HUDEP-2 (cell line): ENCODE measurements at regions not wholly inside any gene's neighbourhood (a gene's known extent, or its start where the extent isn't known, plus 50 kb on each side); places are given as distances from the start of the nearest gene placed in this dataset.

ENCODE experiments used
- DNase-seq, 76 experiments: peaks; one replicate each; lab custom pipeline; 2025; ENCODE audit not compliant: unreplicated experiment in 76 of 76; lab: John Stamatoyannopoulos, UW

DNA sequence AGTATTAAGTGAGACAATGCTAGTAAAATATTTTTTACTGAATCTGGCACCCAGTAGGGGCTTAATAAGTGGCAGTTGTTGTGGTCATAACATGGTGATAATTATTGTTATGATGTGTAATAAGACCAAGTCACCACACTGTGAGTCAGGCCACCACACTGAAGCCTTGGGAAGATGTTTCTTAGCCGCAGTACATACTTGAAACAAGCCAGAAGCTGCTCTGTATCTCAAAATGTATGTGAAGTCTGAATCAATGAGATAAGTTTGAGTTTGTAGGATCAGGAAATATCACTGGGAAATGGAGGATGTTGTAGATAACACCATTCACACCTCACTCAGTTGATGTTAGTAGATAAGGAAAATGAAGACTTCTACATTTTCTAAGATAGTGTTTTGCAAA, 51.3 kb upstream of the PTPN3 start:
- DNase-seq: no peak

DNA sequence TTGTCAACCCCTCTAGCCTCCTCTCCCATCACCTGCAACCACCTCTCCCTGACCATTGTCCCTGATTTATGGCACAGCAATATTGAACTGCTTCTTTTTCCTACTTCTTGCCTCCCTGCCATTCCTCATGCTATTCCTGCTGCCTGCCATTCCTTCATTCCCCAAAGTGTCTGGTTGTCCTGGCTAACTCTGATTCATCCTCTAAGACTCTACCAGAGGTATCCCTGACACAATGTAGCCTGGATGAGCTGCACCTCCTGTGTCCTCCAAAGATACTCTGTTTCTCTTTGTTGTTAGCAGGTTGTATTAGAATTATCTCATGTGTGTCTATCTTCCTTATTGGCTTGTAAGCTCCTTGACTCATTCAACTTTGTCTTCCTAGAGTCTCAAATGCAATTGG, 53.5 kb upstream of the PTPN3 start:
- DNase-seq: no peak

DNA sequence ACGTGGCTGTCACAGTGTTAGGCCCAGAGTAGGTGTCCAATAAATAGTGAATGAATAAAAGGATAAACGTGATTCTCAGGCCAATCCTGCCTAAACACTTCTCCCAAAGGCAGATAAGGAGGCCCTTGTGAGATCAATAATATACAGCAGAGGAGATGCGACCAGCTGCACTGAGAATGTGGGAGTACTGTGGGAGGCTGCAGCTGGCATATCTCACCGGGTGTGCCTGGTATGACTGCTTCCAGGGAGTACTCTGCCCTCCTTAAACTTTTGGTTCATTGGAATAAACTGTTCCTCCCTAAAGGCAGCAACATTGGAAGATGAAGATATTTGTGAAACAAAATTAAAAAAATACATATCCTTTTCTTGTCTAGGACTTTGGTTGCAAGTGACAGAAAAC, 57.1 kb upstream of the PTPN3 start:
- no peak for DNase-seq

DNA sequence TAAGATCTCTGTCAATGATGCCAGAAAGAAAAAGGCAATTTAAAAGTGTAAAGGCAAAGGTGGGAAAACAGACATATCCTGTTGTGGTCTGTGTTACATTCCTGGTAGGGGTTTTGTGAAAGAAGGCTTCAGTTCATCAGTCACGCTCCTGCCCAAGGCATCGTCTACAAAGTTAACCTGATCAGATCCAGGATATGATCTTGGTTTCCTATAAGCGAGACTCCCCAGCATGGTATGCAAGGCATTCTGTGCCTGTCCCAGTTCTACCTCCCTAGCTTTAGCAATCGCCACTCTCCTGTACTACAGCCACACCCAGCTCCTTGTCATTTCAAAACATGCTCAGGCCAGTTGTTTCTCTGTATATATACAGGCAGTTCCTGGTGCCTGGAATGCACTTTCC, 58.0 kb upstream of the PTPN3 start:
- DNase-seq: no peak

DNA sequence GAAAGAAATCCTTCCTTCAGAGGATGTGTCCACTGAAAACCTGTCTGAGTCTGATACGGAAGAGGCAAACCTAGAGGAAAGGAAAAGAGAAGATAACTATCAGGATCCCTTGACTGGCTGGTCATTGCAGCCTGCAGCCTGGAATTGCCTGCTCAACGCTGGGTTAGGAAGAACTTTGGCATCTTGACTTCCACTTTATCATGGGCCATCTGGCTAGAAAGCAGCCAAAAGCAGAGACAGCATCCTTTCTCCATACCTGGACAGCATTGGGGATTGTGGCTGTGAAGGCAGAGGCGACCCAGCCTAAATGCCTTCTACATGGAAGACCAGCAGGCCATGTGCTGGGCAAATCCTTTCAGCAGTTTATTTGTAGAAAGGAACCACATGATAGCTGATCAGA, 58.7 kb upstream of the PTPN3 start:
- no peak for DNase-seq

DNA sequence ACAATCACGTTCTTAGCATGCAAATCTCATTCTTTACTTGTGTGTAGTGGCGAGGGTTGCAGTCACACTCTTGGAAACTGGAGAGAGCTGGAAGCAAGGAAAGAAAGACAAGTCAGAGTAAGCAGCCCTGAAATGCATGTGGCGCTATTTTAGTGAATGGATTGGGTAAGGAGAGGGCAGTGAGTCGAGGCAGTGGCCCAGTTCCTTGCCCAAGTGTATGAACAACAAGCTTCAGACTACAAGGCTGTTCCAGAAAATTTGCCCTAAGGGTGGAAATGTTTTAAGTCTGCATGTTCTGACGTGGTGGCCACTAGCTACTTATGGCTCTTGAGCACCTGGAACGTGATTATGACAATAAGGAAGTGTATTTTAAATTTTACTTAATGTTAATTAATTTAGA, 59.4 kb upstream of the PTPN3 start:
- DNase-seq: no peak

DNA sequence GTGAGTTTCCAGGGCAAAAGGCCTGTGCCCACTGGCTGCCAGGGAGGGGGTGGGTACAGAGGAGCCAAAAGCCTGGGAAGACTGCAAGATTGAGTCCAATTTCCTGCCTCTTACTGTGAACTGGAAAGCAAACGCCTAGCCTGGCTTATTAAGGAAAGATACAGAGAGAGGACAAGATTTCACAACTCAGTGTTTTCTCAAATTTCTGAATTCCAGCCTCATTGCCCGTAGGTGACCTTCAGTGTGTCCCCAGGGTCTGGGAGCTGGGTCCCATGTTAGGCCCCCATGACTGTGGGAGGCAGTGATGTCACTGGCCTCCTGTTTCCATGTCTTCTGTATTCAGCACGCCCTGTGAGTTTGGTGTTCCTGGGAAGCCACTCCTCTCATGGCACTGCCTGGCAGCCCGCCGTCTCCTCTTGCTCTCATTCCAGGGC, 60.6 kb upstream of the PTPN3 start:
- DNase-seq: no peak

DNA sequence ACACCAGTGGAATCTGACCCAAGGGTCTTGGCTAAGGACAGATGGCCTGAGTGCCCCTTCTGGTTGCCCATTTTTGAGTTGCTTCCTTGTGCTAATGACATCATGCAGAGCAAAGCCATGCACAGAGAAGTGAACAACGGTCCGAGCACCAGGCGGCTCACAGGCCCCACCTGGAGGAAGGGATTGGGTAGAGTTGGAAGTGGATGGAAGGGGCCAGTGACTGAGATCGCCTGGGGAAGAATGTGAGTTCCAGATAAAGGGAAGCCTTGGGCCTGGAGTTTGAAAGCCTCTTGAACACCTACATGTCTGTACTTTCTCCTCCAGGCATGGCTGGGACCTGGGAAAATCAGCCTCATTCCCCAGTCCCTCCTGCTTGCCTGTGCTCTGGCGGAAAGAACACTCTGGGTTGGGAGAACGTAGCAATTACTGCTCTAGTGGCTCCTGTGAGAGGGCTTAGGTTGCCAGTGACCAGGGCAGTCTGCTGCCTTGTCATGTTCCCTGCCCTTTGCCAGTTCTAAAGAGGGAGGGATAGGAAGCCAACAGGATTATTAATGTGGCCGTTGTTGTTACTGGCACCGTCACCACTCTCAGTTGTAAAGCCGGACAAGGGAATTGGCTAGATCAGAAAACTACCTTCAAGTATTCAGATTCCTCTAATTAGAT, 62.5 kb upstream of the PTPN3 start:
- DNase-seq: no peak

DNA sequence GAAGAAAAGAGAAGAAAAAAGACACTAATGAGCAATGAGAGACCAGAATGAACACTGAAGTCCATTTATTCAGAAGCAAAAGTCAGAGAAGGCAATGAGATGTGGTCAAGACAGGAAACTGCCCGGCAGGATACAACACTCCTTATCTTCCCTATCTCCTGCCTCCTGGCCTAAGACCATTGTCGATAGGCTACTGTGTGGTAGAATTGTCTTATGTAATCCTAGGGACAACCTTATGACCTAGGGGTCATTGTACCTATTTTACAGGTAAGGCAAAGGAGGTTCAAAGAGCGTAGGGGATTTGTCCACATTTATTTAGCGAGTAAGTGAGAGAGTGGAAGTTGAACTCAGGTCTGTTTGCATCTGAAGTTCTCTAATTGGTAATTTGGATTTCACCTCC, 63.0 kb upstream of the PTPN3 start:
- DNase-seq: no peak

DNA sequence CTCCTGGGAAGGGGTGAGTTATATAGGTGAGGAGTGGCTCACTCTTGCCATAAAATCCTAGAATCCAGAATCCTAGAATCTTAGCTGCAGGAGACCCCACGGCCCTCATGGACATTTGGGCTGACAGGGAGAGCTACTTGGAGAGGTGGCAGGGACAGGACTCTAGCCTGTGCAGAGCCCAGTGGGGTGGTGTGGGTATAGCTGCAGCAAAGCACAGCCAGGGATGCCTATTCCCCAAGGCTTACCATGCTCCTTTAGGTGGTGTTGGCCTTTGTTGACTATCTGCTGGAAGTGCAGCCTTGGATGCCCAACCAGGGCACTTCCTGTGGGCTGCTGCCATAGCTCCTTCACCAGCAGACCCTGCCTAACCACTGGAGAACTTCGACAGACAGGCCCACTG, 70.0 kb upstream of the PTPN3 start:
- DNase-seq: no peak

DNA sequence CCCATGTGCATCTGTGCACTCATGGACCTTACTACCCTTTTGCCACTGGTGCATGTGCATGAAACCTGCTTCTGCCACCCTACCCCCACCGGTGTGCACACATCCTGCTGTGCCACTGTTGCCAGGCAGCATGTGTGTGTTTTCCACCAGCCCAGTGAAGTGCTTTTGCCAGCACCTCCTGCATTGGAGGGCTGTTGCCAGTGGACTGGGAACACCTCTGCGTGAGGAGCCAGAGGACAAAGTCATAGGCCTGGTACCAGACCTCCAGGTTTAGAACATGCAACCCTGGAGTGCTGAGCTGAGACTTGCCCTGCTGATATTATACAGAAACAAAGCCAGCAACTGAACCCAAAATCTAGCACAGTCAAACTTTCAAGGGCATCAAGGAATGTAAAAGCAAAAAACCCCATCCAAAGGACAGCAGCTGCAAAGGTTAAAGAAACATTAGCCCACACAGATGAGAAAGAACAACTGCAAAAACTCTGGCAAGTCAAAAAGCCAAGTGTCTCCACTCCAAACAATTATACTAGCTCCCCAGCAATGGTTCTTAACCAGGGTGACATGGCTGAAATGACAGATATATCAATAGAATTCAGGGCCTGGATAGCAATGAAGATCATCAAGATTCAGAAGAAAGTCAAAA, 70.6 kb upstream of the PTPN3 start:
- DNase-seq: no peak

DNA sequence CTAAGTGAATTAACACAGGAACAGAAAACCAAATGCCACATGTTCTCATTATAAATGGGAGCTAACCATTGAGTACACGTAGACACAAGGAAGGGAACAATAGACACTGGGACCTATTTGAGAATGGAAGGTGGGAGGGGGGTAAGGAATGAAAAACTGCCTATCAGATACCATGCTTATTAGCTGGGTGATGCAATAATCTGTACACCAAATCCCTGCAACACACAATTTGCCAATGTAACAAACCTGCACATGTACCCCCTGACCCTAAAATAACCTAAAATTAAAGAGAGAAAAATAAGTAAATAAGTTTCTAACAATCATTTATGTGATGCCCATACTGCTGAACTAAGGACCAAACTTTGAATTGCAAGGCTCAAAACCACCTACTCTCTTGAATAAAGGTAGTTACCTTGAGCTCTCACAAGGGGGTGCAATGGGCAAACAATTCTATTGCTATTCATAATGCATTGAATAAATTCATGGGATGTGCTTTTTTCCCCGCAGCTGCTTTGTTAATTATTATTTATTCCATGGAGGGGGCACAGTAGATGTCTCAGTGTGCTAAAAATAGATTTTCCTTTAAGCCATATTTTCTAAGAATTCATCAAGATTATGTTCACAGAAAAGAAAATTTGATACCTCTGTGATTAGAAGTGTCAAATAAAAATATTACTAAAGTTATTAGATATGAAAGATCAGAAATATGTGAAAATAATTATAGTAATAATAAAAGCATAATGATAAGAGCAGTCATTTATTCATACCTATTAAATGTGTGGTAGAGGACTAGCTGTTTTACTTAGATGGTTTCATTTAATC, 76.2 kb upstream of the PTPN3 start:
- peak in 17 of 76 experiments; percentile 1 to 53 (median 10) for DNase-seq

DNA sequence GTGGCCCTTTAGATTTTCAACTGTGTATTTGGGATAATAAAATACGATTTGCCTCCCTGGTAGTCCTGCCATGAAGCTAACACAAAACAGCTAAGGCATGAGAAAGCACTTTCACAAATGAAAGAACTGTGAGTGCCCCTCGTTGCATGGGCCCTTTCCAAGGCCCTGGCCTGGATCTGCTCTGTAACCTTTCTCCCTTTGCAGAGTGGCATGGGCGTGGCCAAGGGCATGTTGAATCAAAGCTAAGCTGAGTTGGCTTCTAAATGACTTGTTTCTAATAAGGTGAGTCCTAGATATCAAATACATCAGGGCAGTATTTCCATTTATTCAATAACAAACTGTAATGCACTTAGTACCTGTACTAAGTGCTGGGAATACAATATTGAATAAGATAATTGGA, 78.7 kb upstream of the PTPN3 start:
- no peak for DNase-seq

DNA sequence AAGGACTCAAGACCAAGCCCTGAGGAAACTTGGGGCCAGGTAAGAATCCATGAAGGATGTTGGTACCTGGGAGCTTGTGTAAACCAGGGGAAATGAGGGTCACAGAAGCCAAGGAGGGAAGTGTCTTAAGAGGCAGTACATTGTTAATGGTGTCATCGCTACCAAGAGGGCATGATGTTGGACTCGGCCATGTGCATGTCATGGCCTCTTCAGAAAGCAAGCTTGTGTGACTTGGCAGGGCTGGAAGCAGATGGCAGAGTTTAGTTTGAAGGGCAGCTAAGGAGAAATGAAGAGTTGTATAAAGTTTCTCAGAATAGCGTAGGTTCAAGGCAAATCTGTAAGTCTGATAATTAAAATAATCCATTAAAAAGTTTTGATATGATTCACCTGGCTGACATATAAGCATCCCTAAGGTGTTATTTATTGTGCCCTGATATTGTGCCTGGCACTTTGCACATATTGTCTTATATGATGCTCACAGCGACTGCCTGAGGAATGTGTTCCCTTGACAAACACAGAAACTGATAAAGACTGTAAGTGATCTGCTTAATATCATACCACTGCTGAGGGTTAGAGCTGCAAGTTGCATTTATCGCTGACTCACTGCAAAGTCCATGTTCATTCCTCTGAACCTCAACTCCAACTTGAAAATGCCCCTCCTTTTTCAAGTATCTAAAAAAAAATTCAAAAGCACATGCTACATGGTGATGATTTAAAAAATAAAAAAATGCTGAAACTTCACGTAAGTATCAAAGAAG, 81.3 kb upstream of the PTPN3 start:
- no peak for DNase-seq

DNA sequence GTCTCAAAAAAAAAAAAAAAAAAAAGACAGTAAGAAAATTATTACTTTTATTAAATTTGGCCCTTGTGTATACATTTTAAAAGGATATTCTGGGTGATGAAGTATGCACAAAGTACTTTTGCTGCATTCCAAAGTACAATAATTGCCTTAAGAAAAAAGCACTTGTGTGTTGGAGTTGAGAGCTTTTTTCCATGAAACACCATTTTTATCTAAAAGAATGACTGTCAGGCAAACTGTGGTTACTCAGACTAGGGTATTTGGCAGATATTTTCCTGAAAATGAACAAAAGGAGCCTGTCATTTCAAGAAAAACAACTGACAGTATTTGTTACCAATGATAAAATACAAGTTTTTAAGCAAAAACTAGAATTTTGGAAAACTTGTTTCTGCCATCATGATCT, 84.3 kb upstream of the PTPN3 start:
- DNase-seq: no peak

DNA sequence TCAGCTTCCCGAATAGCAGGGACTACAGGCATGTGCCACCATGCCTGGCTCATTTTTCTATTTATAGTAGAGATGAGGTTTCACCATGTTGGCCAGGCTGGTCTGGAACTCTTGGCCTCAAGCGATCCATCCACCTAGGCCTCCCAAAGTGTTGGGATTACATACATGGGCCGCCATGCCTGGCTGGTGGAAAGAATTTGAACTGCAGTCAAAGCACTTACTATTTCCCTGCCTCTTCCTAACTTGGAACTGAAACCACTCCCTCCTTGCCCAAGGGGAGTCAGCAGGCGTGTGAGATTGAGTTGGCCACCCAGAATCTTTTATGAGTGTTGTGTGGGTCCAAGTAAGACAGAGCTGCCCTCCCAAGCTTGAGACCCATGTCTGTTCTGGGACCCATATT, 86.1 kb upstream of the PTPN3 start:
- DNase-seq: no peak

DNA sequence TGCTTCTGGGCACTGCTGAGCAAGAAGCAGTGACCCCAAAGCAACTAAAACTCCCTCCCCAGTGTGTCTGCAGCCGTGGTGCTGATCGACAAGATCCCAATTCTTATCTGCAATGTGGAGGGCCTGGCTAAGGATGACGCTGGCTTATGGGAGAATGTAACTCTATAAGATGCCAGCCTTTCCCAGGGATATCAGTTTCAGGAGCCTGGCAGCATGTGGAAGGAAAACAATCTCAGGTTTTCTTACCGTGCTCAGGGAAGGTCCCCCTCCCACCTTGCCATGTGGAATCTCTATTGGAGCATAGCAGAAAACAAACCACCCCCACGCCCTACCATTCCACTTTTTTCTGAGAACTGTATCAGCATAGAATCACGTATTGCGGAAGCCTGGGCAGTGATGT, 87.7 kb upstream of the PTPN3 start:
- no peak for DNase-seq

DNA sequence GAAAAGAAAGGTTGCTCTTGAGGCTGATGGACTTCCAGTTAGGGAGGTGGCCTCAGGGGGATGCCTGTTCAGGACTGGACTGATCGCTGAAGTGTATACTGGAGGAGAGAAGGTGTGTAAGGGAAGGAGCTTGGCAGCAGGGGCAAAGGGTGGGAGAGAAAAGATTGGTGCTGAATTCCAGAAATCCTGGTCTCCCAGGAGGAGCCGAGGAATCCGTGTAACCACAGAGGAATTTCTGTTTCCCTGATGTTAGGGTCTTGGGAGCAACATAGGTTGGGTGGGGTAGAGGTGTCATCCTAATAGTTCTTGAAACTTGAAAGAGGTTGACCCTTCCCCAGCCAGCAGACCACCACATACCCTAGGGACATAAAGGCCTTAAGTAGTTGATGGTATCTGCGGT, 88.9 kb upstream of the PTPN3 start:
- DNase-seq: no peak

DNA sequence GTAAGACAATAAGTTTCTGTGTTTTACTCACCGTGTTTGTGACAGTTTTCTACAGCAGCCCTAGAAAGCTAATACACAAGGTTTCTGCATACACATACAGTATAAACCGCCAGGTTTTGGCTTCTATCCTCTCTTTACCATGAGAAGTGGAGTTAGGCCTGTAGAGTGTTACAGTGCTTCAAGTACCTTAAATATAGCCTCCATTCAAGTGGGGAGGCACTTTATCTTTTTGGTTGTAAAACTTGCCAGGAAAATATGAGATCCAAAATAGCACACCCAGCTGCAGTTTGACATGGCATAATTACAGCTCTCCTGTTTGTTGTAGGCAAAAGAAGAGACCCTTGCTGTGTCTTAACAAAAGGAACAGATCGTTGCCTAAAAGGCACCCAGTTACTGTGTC, 90.3 kb upstream of the PTPN3 start:
- no peak for DNase-seq

DNA sequence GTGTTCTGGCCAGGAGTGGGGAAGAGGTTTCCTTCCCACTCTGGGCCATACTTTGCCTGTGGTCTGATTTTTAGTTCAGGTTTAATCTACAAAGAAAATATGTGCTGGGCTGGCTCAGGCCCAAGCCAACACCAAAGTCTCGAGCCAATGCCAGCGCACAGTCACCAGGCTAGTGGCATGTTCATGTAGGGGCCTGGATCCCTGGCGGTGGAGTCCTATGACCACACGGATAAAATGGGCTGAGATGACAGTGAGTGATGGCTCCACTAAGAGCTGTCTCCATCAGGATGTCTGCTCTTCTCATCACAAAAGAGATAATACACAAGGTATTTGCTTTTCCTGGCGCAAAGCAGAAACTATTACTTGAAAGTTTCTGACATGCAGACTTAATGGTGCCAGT, 92.9 kb upstream of the PTPN3 start:
- no peak for DNase-seq

DNA sequence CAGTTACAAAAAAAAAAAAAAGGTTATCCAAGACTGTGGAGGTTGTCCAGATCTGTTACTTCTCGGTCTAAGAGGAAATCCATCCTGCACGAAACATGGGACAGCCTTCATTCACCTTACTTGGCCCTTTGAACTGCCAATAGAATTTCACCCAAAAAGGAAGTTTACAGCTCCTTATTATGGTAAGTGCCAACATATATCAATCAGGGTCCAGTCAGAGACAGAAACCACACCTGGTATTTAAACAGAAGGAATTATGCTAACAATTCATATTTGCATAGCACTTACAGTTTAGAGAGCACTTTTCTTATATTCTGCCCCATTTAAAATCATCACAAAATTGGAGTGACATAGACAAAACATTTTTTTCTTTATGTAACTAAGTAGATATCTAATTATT, 93.6 kb upstream of the PTPN3 start:
- no peak for DNase-seq
